Activated effector memory CD4-positive, alpha-beta T cell treated with anti-CD3 and anti-CD28 coated beads, Interleukin-2, amount 50 U/mL, for 16 hours (primary cell): ENCODE measurements at regions not wholly inside any gene's neighbourhood (a gene's known extent, or its start where the extent isn't known, plus 50 kb on each side); places are given as distances from the start of the nearest gene placed in this dataset.
"Not testable (repeated sequence)": the region's sequence is repeated elsewhere in the genome, so short reads cannot be mapped to it uniquely, and the experiment has no call there.

Experiments used
- DNase-seq: peaks from one replicate; pipeline ENCODE4 v3.0.0-alpha.2; 2020

- no peak for DNase-seq
Measured at GRCh38 chr3:157920822-157921700, 185.2 kb downstream of the SHOX2 start.

- no peak for DNase-seq
Measured at GRCh38 chr3:157919319-157919887, 186.8 kb downstream of the SHOX2 start.

GRCh38 chr3:157918402-157918801 is 187.8 kb downstream of the SHOX2 start:
- no peak for DNase-seq

GRCh38 chr3:157916672-157917071 is 189.5 kb downstream of the SHOX2 start:
- no peak for DNase-seq

GRCh38 chr3:157914882-157915281 is 191.3 kb downstream of the SHOX2 start:
- DNase-seq: no peak

GRCh38 chr3:157913741-157914150 is 192.5 kb downstream of the SHOX2 start:
- DNase-seq: no peak

- no peak for DNase-seq
Measured at GRCh38 chr3:157912514-157913451, 193.4 kb downstream of the SHOX2 start.

GRCh38 chr3:157906627-157907026 is 199.6 kb downstream of the SHOX2 start:
- no peak for DNase-seq

- DNase-seq: no peak
Measured at GRCh38 chr3:157905885-157906284, 200.3 kb downstream of the SHOX2 start.

- DNase-seq: not testable (repeated sequence)
Measured at GRCh38 chr3:157902680-157903079, 203.5 kb downstream of the SHOX2 start.

- DNase-seq: no peak
Measured at GRCh38 chr3:157888040-157888439, 218.2 kb downstream of the SHOX2 start.

GRCh38 chr3:157876556-157876955 is 229.7 kb downstream of the SHOX2 start:
- DNase-seq: no peak

- no peak for DNase-seq
Measured at GRCh38 chr3:157872902-157873301, 233.3 kb downstream of the SHOX2 start.

GRCh38 chr3:157871838-157872460 is 234.3 kb downstream of the SHOX2 start:
- DNase-seq: no peak

GRCh38 chr3:157871248-157871647 is 235.0 kb downstream of the SHOX2 start:
- DNase-seq: no peak

- DNase-seq: no peak
Measured at GRCh38 chr3:157868946-157869345, 237.3 kb downstream of the SHOX2 start.

- DNase-seq: no peak
Measured at GRCh38 chr3:157868196-157868595, 238.0 kb downstream of the SHOX2 start.

- DNase-seq: peak; percentile 73
Measured at GRCh38 chr3:157865352-157866000, 240.7 kb downstream of the SHOX2 start.

GRCh38 chr3:157861076-157861765 is 245.0 kb downstream of the SHOX2 start:
- no peak for DNase-seq

- no peak for DNase-seq
Measured at GRCh38 chr3:157859541-157859940, 246.7 kb downstream of the SHOX2 start.

- no peak for DNase-seq
Measured at GRCh38 chr3:157858821-157859220, 247.4 kb downstream of the SHOX2 start.

- DNase-seq: no peak
Measured at GRCh38 chr3:157857440-157857839, 248.8 kb downstream of the SHOX2 start.
